NB4 (cell line): ENCODE measurements at regions not wholly inside any gene's neighbourhood (a gene's known extent, or its start where the extent isn't known, plus 50 kb on each side); places are given as distances from the start of the nearest gene placed in this dataset.

ENCODE experiments used
- MYC ChIP-seq: IDR thresholded peaks from 2 replicates; pipeline ENCODE4 v1.6.1; 2011; ENCODE audit warnings: low read depth, low read length
- POLR2A ChIP-seq: IDR thresholded peaks from 2 replicates; pipeline ENCODE4 v1.6.1; 2011; ENCODE audit warnings: mild to moderate bottlenecking; ENCODE audit not compliant: insufficient read length; ENCODE audit errors: extremely low read depth
- TF ChIP-seq, protein P1 (sequence below): IDR thresholded peaks from 2 replicates; pipeline ENCODE4 v1.6.1; 2011; ENCODE audit warnings: low read depth, low read length
- TF ChIP-seq, protein P2 (sequence below): IDR thresholded peaks from one replicate; pipeline ENCODE4 v1.5.1; 2012; ENCODE audit warnings: low read depth, low read length

DNA sequence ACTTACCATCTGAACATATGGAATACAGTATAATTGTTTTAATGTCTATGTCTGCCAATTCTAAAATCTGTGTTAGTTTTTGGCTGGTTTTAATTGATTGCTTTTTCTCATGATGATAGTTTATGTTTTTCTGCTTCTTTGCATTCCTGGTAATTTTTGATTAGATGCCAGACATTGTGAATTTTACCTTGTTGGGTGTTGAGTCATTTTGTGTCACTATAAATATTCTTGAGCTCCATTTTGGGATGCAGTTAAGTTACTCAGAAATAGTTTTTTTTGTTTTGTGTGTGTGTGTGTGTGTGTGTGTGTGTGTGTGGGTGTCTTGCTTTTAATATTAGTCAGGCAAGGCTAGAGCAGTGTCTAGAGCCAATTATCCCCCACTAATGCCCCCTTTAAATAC lies 818.8 kb upstream of the NR2F2 start:
- TF ChIP-seq, protein P1, sequence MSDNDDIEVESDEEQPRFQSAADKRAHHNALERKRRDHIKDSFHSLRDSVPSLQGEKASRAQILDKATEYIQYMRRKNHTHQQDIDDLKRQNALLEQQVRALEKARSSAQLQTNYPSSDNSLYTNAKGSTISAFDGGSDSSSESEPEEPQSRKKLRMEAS, result no peak
- TF ChIP-seq POLR2A (no peak), MYC (no peak)
- TF ChIP-seq, protein P2, sequence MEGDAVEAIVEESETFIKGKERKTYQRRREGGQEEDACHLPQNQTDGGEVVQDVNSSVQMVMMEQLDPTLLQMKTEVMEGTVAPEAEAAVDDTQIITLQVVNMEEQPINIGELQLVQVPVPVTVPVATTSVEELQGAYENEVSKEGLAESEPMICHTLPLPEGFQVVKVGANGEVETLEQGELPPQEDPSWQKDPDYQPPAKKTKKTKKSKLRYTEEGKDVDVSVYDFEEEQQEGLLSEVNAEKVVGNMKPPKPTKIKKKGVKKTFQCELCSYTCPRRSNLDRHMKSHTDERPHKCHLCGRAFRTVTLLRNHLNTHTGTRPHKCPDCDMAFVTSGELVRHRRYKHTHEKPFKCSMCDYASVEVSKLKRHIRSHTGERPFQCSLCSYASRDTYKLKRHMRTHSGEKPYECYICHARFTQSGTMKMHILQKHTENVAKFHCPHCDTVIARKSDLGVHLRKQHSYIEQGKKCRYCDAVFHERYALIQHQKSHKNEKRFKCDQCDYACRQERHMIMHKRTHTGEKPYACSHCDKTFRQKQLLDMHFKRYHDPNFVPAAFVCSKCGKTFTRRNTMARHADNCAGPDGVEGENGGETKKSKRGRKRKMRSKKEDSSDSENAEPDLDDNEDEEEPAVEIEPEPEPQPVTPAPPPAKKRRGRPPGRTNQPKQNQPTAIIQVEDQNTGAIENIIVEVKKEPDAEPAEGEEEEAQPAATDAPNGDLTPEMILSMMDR, result no peak
